SK-N-SH (cell line): ENCODE measurements at regions not wholly inside any gene's neighbourhood (a gene's known extent, or its start where the extent isn't known, plus 50 kb on each side); places are given as distances from the start of the nearest gene placed in this dataset.

Experiments used
- CTCF ChIA-PET: fragments of 300-600, 350-600 bp; formaldehyde crosslinking; extraction: SDS; loops from one replicate; lab custom pipeline; 2021; lab: Yijun Ruan, JAX
- POLR2A ChIA-PET: fragments of 350-600 bp; sonication (Branson Sonifier 250); formaldehyde crosslinking; extraction: SDS; loops from one replicate; lab custom pipeline; 2020; ENCODE audit warnings: antibody characterized with exemption, inconsistent platforms; lab: Yijun Ruan, JAX
- DNase-seq: peaks from one replicate; pipeline ENCODE4 v3.0.0; 2012
- H2AFZ ChIP-seq: fragments of 200-600 bp; sonication (generic); 2 replicates; pipeline ENCODE4 v1.8.1; 2016; ENCODE audit warnings: antibody characterized with exemption, mild to moderate bottlenecking, low read depth
- H3F3A ChIP-seq: fragments of 200-600 bp; sonication (generic); replicated peaks from 2 replicates; pipeline ENCODE3; 2016; ENCODE audit warnings: antibody characterized with exemption, mild to moderate bottlenecking; ENCODE audit not compliant: insufficient read depth
- H3K27ac ChIP-seq, 2 experiments: fragments of 200-500 bp in 1 of 2; fragments of 200-600 bp in 1 of 2; sonication (Bioruptor generic) in 1 of 2; sonication (generic), shearing (Covaris generic) in 1 of 2; 2 replicates each; pipeline versions ENCODE4 v1.5.1 to v1.6.1; 2014 to 2016; ENCODE audit warnings: low read depth in 2 of 2, inconsistent platforms in 1 of 2, low read length in 1 of 2, mild to moderate bottlenecking in 1 of 2, mixed read lengths in 1 of 2
- H3K27me3 ChIP-seq: fragments of 200-600 bp; sonication (generic), shearing (Covaris generic); 2 replicates; pipeline ENCODE4 v1.6.1; 2016; ENCODE audit warnings: mixed run types; ENCODE audit not compliant: insufficient read depth
- H3K36me3 ChIP-seq, 2 experiments: fragments of 200-500 bp in 1 of 2; fragments of 200-600 bp in 1 of 2; sonication (Bioruptor generic) in 1 of 2; sonication (generic) in 1 of 2; replicated peaks in 1 of 2; 2 replicates each; pipeline versions ENCODE3 to v1.5.1; 2014 to 2016; ENCODE audit warnings: low read length in 1 of 2, mild to moderate bottlenecking in 1 of 2; ENCODE audit not compliant: insufficient read depth in 2 of 2, control insufficient read depth in 1 of 2
- H3K4me1 ChIP-seq, 2 experiments: fragments of 200-500 bp in 1 of 2; fragments of 200-600 bp in 1 of 2; sonication (Bioruptor generic) in 1 of 2; sonication (generic), shearing (Covaris generic) in 1 of 2; 2 replicates each; pipeline versions ENCODE4 v1.5.1 to v1.6.1; 2014 to 2016; ENCODE audit warnings: low read depth in 1 of 2, low read length in 1 of 2, mixed run types in 1 of 2; ENCODE audit not compliant: insufficient read depth in 2 of 2, control insufficient read depth in 1 of 2
- H3K4me2 ChIP-seq: fragments of 200-600 bp; sonication (generic), shearing (Covaris generic); 2 replicates; pipeline ENCODE4 v1.6.1; 2017; ENCODE audit warnings: mixed run types
- H3K4me3 ChIP-seq, 2 experiments: fragments of 200-500 bp in 1 of 2; fragments of 200-600 bp in 1 of 2; sonication (Bioruptor generic) in 1 of 2; sonication (generic), shearing (Covaris generic) in 1 of 2; 2 replicates each; pipeline versions ENCODE4 v1.5.1 to v1.8.1; 2014 to 2016; ENCODE audit warnings: low read depth in 2 of 2, inconsistent platforms in 1 of 2, low read length in 1 of 2, mild to moderate bottlenecking in 1 of 2, mixed read lengths in 1 of 2, moderate library complexity in 1 of 2
- H3K79me2 ChIP-seq: fragments of 200-600 bp; sonication (generic); 2 replicates; pipeline ENCODE4 v1.8.1; 2017; ENCODE audit warnings: mild to moderate bottlenecking; ENCODE audit not compliant: insufficient read depth
- H3K9ac ChIP-seq: fragments of 200-600 bp; sonication (generic); 2 replicates; pipeline ENCODE4 v1.6.1; 2017; ENCODE audit warnings: mixed run types
- H3K9me2 ChIP-seq: fragments of 200-600 bp; sonication (generic); 2 replicates; pipeline ENCODE4 v1.6.1; 2017; ENCODE audit warnings: mixed run types
- H3K9me3 ChIP-seq: fragments of 200-600 bp; sonication (generic); 2 replicates; pipeline ENCODE4 v1.6.1; 2017; ENCODE audit warnings: mixed run types, mild to moderate bottlenecking, moderate library complexity
- H4K20me1 ChIP-seq: fragments of 200-600 bp; sonication (generic); 2 replicates; pipeline ENCODE4 v1.6.1; 2017; ENCODE audit warnings: mild to moderate bottlenecking, mixed run types; ENCODE audit not compliant: insufficient read depth
- ELF1 ChIP-seq: IDR thresholded peaks from 2 replicates; pipeline ENCODE4 v1.4.0; 2012
- EZH2phosphoT487 ChIP-seq: fragments of 200-600 bp; sonication (generic); IDR thresholded peaks from 2 replicates; pipeline ENCODE4 v1.6.1; 2017; ENCODE audit warnings: low read depth, mixed run types, mild to moderate bottlenecking, antibody characterized with exemption, moderate library complexity, borderline replicate concordance
- MAX ChIP-seq: IDR thresholded peaks from 2 replicates; pipeline ENCODE4 v1.4.0; 2012; ENCODE audit warnings: low read depth
- MXI1 ChIP-seq: IDR thresholded peaks from 2 replicates; pipeline ENCODE4 v1.6.1; 2012; ENCODE audit warnings: mild to moderate bottlenecking, low read depth, low read length, improper control_type of control experiment
- PBX3 ChIP-seq: IDR thresholded peaks from 2 replicates; pipeline ENCODE4; 2012
- POLR2AphosphoS5 ChIP-seq: IDR thresholded peaks from 2 replicates; pipeline ENCODE4 v1.6.1; 2012; ENCODE audit warnings: low read depth, low read length
- REST ChIP-seq: IDR thresholded peaks from 2 replicates; pipeline ENCODE4 v1.6.1; 2012; ENCODE audit warnings: mild to moderate bottlenecking, low read depth, low read length, moderate library complexity
- RFX5 ChIP-seq: IDR thresholded peaks from 2 replicates; pipeline ENCODE4 v1.6.1; 2012; ENCODE audit warnings: mild to moderate bottlenecking, improper control_type of control experiment, low read length
- SMC3 ChIP-seq: IDR thresholded peaks from 2 replicates; pipeline ENCODE4 v1.6.1; 2012; ENCODE audit warnings: low read depth, low read length, improper control_type of control experiment
- TEAD4 ChIP-seq: IDR thresholded peaks from 2 replicates; pipeline ENCODE4 v1.4.0; 2012; ENCODE audit warnings: mild to moderate bottlenecking, borderline replicate concordance; ENCODE audit not compliant: insufficient read depth
- USF2 ChIP-seq: fragments of 150-350 bp; IDR thresholded peaks from 2 replicates; pipeline ENCODE4 v1.6.1; 2017; ENCODE audit warnings: antibody characterized with exemption, low read length, low read depth, borderline replicate concordance
- ZBTB33 ChIP-seq: IDR thresholded peaks from 2 replicates; pipeline ENCODE4 v1.4.0; 2012; ENCODE audit warnings: low read depth, borderline replicate concordance
- WGBS: methylation state at CpG from one replicate; pipeline ENCODE4 v1.1.6; 2017; ENCODE audit warnings: low lambda C conversion rate; 5-methylcytosine and 5-hydroxymethylcytosine counted together
- TF ChIP-seq, protein P1 (sequence below): fragments of 150-350 bp; IDR thresholded peaks from 2 replicates; pipeline ENCODE4 v1.6.1; 2016; ENCODE audit warnings: mild to moderate bottlenecking, low read depth, low read length

DNA sequence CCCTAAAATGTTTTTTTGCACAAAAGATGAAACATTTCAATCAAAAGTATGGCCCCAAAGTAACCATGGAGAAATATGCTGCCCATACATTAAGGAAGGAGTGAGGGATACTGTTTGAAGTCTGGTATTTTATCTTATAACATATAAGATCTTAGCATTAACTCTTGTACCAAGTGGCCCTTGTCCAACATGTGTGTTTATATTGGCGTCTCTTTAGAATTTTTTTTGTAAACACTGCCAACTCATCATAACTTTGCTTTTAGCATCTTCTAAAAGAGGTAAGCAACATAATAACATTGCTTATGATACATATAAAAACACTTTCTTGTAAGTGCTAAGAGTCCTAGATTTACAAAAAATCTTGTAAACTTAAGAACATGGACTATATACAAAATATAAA lies 419.7 kb downstream of the ADAMTS20 start:
- no peak for DNase-seq
- Histone ChIP-seq H2AFZ (no peak overlapping the region), H3F3A (no peaks in the 10 kb centered on the region), H3K4me2 (no peak overlapping the region), H4K20me1 (no peaks in the 10 kb centered on the region), H3K9me3 (no peaks in the 10 kb centered on the region), H3K9me2 (no peaks in the 10 kb centered on the region), H3K79me2 (no peaks in the 10 kb centered on the region), H3K4me3 (no peak overlapping the region), H3K27ac (no peak overlapping the region), H3K9ac (no peak overlapping the region), H3K4me1 (no peaks in the 10 kb centered on the region), H3K27me3 (no peaks in the 10 kb centered on the region), H3K36me3 (no peaks in the 10 kb centered on the region)
- POLR2A ChIA-PET: no interaction called here
- TF ChIP-seq POLR2AphosphoS5 (no peak), SMC3 (no peak), RFX5 (no peak), PBX3 (no peak), ELF1 (no peak), EZH2phosphoT487 (no peak), USF2 (no peak), ZBTB33 (no peak), MAX (no peak), TEAD4 (no peak), REST (no peak), MXI1 (no peak)
- TF ChIP-seq, protein P1, sequence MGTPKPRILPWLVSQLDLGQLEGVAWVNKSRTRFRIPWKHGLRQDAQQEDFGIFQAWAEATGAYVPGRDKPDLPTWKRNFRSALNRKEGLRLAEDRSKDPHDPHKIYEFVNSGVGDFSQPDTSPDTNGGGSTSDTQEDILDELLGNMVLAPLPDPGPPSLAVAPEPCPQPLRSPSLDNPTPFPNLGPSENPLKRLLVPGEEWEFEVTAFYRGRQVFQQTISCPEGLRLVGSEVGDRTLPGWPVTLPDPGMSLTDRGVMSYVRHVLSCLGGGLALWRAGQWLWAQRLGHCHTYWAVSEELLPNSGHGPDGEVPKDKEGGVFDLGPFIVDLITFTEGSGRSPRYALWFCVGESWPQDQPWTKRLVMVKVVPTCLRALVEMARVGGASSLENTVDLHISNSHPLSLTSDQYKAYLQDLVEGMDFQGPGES: no peak
- 57% methylated on average over 1 of the region's 1 CpG for WGBS
- CTCF ChIA-PET: no interaction called here
